Stimulated activated effector memory CD8-positive, alpha-beta T cell treated with anti-CD3 and anti-CD28 coated beads, Interleukin-12 subunit alpha, Interleukin-12 subunit beta, amount 100 ng/mL, for 72 hours (primary cell): ENCODE measurements at regions not wholly inside any gene's neighbourhood (a gene's known extent, or its start where the extent isn't known, plus 50 kb on each side); places are given as distances from the start of the nearest gene placed in this dataset.

Experiments
- ATAC-seq: fragments of 150-1000 bp; cut with Tn5 transposase; 2 replicates; pipeline ENCODE4 v1.10.0; 2021
- DNase-seq, 2 donors: peaks; one replicate each; pipeline ENCODE4 v3.0.0; 2021 to 2022; ENCODE audit warnings: low spot score in 2 of 2
- H3K27ac Mint-ChIP-seq: one replicate; pipeline ENCODE4 v1.8.0; 2022; ENCODE audit warnings: mild to moderate bottlenecking, mixed read lengths
- H3K36me3 Mint-ChIP-seq: one replicate; pipeline ENCODE4 v1.8.0; 2022; ENCODE audit warnings: mild to moderate bottlenecking, mixed read lengths
- H3K4me1 Mint-ChIP-seq: one replicate; pipeline ENCODE4 v1.8.0; 2022; ENCODE audit warnings: mixed read lengths
- H3K4me3 Mint-ChIP-seq: one replicate; pipeline ENCODE4 v1.8.0; 2022; ENCODE audit warnings: mild to moderate bottlenecking, mixed read lengths
- H3K9me3 Mint-ChIP-seq: one replicate; pipeline ENCODE4 v1.8.0; 2022; ENCODE audit warnings: mixed read lengths

GRCh38 chr4:36532670-36533379 lies 251.4 kb downstream of the DTHD1 start:
- no peaks in the 10 kb centered on the region for H3K36me3 Mint-ChIP-seq
- no peaks in the 10 kb centered on the region for H3K4me1 Mint-ChIP-seq
- no peak overlapping the region for H3K4me3 Mint-ChIP-seq
- H3K27ac Mint-ChIP-seq: no peak overlapping the region
- H3K9me3 Mint-ChIP-seq: peaks cover 7% of the 10 kb centered on the region
- DNase-seq (no peak), ATAC-seq (no peak)

GRCh38 chr4:36533944-36534343 lies 252.5 kb downstream of the DTHD1 start:
- H3K36me3 Mint-ChIP-seq: no peaks in the 10 kb centered on the region
- DNase-seq (no peak), ATAC-seq (no peak)
- H3K27ac Mint-ChIP-seq: no peak overlapping the region
- H3K4me3 Mint-ChIP-seq: no peak overlapping the region
- H3K4me1 Mint-ChIP-seq: no peaks in the 10 kb centered on the region
- peaks cover 2% of the 10 kb centered on the region for H3K9me3 Mint-ChIP-seq

DNA sequence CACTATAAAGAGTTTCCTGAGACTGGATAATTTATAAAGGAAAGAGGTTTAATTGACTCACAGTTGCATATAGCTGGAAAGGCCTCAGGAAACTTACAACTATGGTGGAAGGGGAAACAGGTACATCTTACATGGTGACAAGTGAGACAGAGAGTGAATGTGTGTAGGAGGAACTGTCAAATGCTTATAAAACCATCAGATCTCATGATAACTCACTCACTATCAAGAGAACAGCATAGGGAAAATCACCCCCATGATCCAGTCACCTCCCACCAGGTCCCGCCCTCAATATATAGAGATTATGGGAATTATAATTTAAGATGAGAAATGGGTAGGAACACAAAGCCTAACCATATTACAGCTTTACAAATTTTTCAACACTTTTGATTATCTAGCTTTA lies 266.0 kb downstream of the DTHD1 start:
- Mint-ChIP-seq H3K4me1 (no peaks in the 10 kb centered on the region), H3K36me3 (no peaks in the 10 kb centered on the region), H3K4me3 (no peak overlapping the region), H3K27ac (no peak overlapping the region), H3K9me3 (no peaks in the 10 kb centered on the region)
- DNase-seq (no peak), ATAC-seq (no peak)

- Mint-ChIP-seq H3K4me3 (no peak overlapping the region), H3K27ac (no peak overlapping the region), H3K9me3 (no peaks in the 10 kb centered on the region), H3K36me3 (no peaks in the 10 kb centered on the region), H3K4me1 (no peaks in the 10 kb centered on the region)
- ATAC-seq (no peak), DNase-seq (no peak)
These were observed 267.8 kb downstream of the DTHD1 start for GRCh38 chr4:36549252-36549651.

GRCh38 chr4:36549992-36550391 lies 268.6 kb downstream of the DTHD1 start:
- Mint-ChIP-seq H3K4me1 (no peaks in the 10 kb centered on the region), H3K4me3 (no peak overlapping the region), H3K9me3 (no peaks in the 10 kb centered on the region), H3K27ac (no peak overlapping the region), H3K36me3 (no peaks in the 10 kb centered on the region)
- ATAC-seq (no peak), DNase-seq (no peak)

- DNase-seq (no peak), ATAC-seq (peak; percentile 90)
- Mint-ChIP-seq H3K27ac (no peak overlapping the region), H3K4me1 (no peaks in the 10 kb centered on the region), H3K36me3 (no peaks in the 10 kb centered on the region), H3K9me3 (no peaks in the 10 kb centered on the region), H3K4me3 (no peak overlapping the region)
These were observed 270.3 kb downstream of the DTHD1 start for GRCh38 chr4:36551697-36552214.

- no peak overlapping the region for H3K4me3 Mint-ChIP-seq
- no peak overlapping the region for H3K27ac Mint-ChIP-seq
- H3K4me1 Mint-ChIP-seq: no peaks in the 10 kb centered on the region
- ATAC-seq (no peak), DNase-seq (no peak)
- no peaks in the 10 kb centered on the region for H3K9me3 Mint-ChIP-seq
- H3K36me3 Mint-ChIP-seq: peaks cover 6% of the 10 kb centered on the region
These were observed 271.6 kb downstream of the DTHD1 start for GRCh38 chr4:36553029-36553428.

DNA sequence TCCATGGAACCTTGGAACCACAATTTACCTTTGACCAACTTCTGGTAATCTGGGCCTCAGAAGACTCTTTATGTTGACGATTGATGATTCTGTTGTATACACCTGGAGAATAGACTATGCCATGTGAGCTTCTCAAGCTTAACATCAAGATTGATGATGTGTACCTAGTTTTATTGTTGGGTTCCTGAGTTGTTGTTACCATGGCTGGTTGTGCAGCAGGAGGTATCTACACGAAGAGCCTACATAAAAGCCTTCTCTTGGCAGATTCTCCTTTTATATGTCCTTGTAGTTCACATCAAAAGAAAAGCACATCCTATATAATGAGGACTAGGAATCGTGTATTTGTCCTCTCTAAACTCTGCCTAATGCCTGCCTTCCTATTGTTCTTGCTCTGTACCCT lies 272.0 kb downstream of the DTHD1 start:
- Mint-ChIP-seq H3K4me1 (no peaks in the 10 kb centered on the region), H3K9me3 (no peaks in the 10 kb centered on the region), H3K36me3 (peaks cover 6% of the 10 kb centered on the region), H3K4me3 (no peak overlapping the region), H3K27ac (no peak overlapping the region)
- DNase-seq (no peak), ATAC-seq (no peak)

DNA sequence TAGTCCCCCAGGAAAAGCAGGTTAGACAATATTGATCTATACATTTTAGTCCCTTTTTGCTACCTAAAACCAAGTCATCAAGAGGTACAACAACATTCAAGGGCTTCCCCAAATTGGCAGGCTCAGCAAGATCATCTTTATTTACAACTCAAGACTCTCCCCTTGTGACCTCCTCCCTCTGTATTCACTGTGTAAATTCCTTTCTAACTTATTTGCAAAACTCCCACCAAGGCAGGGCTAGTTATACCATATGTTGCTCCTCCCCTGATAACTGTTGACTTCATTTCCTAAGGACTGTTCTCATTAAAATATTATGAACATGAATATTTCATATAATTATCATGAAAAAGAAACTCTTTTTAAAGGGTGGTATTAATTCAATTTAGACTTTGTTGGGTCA lies 275.6 kb downstream of the DTHD1 start:
- H3K9me3 Mint-ChIP-seq: no peaks in the 10 kb centered on the region
- no peak overlapping the region for H3K27ac Mint-ChIP-seq
- H3K4me1 Mint-ChIP-seq: no peaks in the 10 kb centered on the region
- no peak overlapping the region for H3K4me3 Mint-ChIP-seq
- ATAC-seq (no peak), DNase-seq (no peak)
- peaks cover 6% of the 10 kb centered on the region for H3K36me3 Mint-ChIP-seq

- peaks cover 5% of the 10 kb centered on the region for H3K9me3 Mint-ChIP-seq
- ATAC-seq (no peak), DNase-seq (no peak)
- H3K4me1 Mint-ChIP-seq: no peaks in the 10 kb centered on the region
- no peak overlapping the region for H3K4me3 Mint-ChIP-seq
- no peaks in the 10 kb centered on the region for H3K36me3 Mint-ChIP-seq
- no peak overlapping the region for H3K27ac Mint-ChIP-seq
These were observed 287.2 kb downstream of the DTHD1 start for GRCh38 chr4:36568575-36568974.

DNA sequence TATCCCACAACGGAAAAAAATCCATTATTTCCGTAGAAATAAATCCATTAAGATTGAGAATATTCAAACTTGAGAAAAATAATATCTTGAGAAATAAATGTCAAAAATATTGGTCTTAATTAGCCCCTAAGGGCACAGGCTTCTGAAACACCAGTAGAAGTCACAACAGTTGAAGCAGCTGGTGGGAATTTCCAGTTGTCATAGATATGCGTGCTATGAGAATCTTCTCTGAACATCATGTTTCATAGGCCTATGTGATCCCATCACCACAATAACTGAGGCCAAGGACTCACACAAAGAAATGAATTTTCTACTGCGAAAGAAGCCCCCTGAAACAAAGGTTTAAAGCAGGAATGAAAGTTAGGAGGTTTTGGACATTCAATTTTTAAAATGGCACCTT lies 292.0 kb downstream of the DTHD1 start:
- no peaks in the 10 kb centered on the region for H3K4me1 Mint-ChIP-seq
- no peak for DNase-seq
- H3K9me3 Mint-ChIP-seq: peaks cover 8% of the 10 kb centered on the region
- no peaks in the 10 kb centered on the region for H3K36me3 Mint-ChIP-seq
- no peak for ATAC-seq
- H3K4me3 Mint-ChIP-seq: no peak overlapping the region
- no peak overlapping the region for H3K27ac Mint-ChIP-seq

- no peaks in the 10 kb centered on the region for H3K4me1 Mint-ChIP-seq
- H3K36me3 Mint-ChIP-seq: no peaks in the 10 kb centered on the region
- H3K4me3 Mint-ChIP-seq: no peak overlapping the region
- peaks cover 8% of the 10 kb centered on the region for H3K9me3 Mint-ChIP-seq
- DNase-seq (no peak), ATAC-seq (no peak)
- H3K27ac Mint-ChIP-seq: no peak overlapping the region
These were observed 293.4 kb downstream of the DTHD1 start for GRCh38 chr4:36574816-36575215.

- no peak for DNase-seq
- H3K4me1 Mint-ChIP-seq: no peaks in the 10 kb centered on the region
- no peak for ATAC-seq
- no peak overlapping the region for H3K4me3 Mint-ChIP-seq
- no peak overlapping the region for H3K27ac Mint-ChIP-seq
- no peaks in the 10 kb centered on the region for H3K9me3 Mint-ChIP-seq
- no peaks in the 10 kb centered on the region for H3K36me3 Mint-ChIP-seq
These were observed 300.8 kb downstream of the DTHD1 start for GRCh38 chr4:36582198-36582597.

DNA sequence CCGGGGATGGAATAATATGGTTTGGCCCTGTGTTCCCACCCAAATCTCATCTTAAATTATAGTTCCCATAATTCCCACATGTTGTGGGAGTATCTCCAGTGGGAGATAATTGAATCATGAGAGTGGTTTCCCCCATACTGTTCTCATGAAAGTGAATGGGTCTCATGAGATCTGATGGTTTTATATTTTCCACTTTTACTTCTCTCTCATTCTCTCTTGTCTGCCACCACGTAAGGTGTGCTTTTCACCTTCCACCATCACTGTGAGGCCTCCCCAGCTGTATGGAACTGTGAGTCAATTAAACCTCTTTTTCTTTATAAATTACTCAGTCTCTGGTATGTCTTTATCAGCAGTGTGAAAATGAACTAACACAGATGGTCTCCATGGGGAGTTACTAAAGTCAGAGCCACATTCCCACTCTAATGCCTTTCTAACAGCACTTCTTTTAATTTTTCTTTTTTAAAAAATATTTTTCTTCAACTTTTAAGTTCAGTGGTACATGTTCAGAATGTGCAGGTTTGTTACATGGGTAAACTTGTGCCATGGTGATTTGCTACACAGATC lies 306.6 kb downstream of the DTHD1 start:
- peaks cover 2% of the 10 kb centered on the region for H3K9me3 Mint-ChIP-seq
- H3K4me3 Mint-ChIP-seq: no peak overlapping the region
- no peaks in the 10 kb centered on the region for H3K36me3 Mint-ChIP-seq
- no peaks in the 10 kb centered on the region for H3K4me1 Mint-ChIP-seq
- H3K27ac Mint-ChIP-seq: no peak overlapping the region
- ATAC-seq (no peak), DNase-seq (no peak)

- ATAC-seq: no peak
- Mint-ChIP-seq H3K4me3 (no peak overlapping the region), H3K36me3 (no peaks in the 10 kb centered on the region), H3K9me3 (peaks cover 2% of the 10 kb centered on the region), H3K4me1 (no peaks in the 10 kb centered on the region), H3K27ac (no peak overlapping the region)
- DNase-seq: no peak
These were observed 308.9 kb downstream of the DTHD1 start for GRCh38 chr4:36590343-36590742.

DNA sequence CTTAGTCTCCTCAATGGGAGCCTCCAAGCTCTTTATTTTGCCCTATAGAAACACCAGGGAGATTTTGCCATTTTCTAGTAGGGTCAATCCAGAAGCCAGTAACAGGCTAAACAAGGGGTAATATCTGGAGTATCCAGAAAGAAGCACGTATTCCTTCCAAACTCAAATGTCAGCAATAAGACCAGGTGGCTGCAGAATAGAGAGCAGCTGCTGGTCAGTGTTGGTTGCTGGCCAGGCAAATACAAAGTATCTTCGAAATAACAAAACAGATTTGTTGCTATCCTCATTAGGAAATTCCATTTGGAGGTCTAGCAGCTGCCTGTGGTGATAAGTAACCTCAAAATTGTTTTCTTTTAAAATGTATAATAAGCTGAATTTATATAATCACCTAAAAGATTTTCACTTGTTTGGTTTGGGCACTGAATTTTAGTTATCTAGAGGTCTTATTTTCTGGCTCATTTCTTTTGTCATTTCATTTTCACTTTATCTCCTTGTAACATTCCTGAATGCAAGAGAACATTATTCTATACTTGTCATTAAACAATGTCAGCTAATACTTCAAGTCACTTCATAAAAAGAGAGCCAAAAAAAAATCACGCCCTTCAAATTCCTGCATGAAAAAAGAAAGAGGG lies 320.6 kb downstream of the DTHD1 start:
- Mint-ChIP-seq H3K27ac (no peak overlapping the region), H3K4me3 (no peak overlapping the region), H3K36me3 (no peaks in the 10 kb centered on the region), H3K4me1 (no peaks in the 10 kb centered on the region), H3K9me3 (no peaks in the 10 kb centered on the region)
- DNase-seq (no peak), ATAC-seq (no peak)
